Left lung (tissue), 4 donors: ENCODE measurements at regions not wholly inside any gene's neighbourhood (a gene's known extent, or its start where the extent isn't known, plus 50 kb on each side); places are given as distances from the start of the nearest gene placed in this dataset.

Source experiments
- ATAC-seq: fragments of 200-7000 bp; cut with Tn5 transposase; one replicate; pipeline ENCODE4 v1.9.1; 2020; ENCODE audit warnings: moderate library complexity
- DNase-seq, 4 donors: peaks; one replicate each; pipeline ENCODE4 v3.0.0-alpha.2; 2013 to 2020
- H3K27ac ChIP-seq, 2 donors: fragments of 200-600 bp; sonication (generic) in 1 of 2; one replicate each; pipeline versions ENCODE4 v1.5.0 to v1.8.0; 2020 to 2021
- H3K27me3 ChIP-seq, 2 donors: fragments of 200-600 bp; sonication (generic) in 1 of 2; one replicate each; pipeline versions ENCODE4 v1.5.0 to v1.8.0; 2020 to 2021
- H3K36me3 ChIP-seq, 2 donors: fragments of 200-600 bp; sonication (generic) in 1 of 2; one replicate each; pipeline versions ENCODE4 v1.5.0 to v1.8.0; 2020 to 2021
- H3K4me1 ChIP-seq, 2 donors: fragments of 200-600 bp; one replicate each; pipeline ENCODE4 v1.8.0; 2021
- H3K4me3 ChIP-seq, 2 donors: fragments of 200-600 bp; sonication (generic) in 1 of 2; one replicate each; pipeline versions ENCODE4 v1.5.0 to v1.8.0; 2020 to 2021; ENCODE audit warnings: mild to moderate bottlenecking in 1 of 2
- H3K9me3 ChIP-seq, 2 donors: fragments of 200-600 bp; sonication (generic) in 1 of 2; one replicate each; pipeline versions ENCODE4 v1.5.0 to v1.8.0; 2020 to 2021
- CTCF ChIP-seq, 2 donors: fragments of 200-600 bp; sonication (generic) in 1 of 2; IDR thresholded peaks; one replicate each; pipeline versions ENCODE4 v1.5.0 to v1.8.0; 2021; ENCODE audit warnings: antibody characterized with exemption in 2 of 2
- intact Hi-C, 2 donors: fragments of 100-400 bp; cut with DNase I; formaldehyde crosslinking; loops; one replicate each; pipeline versions ENCODE4 v1.11.2 to v1.14.2; 2022
- donor health status: DM: no; HTN: yes; CAD: no.
- donor health status: DM: no; HTN: no; CAD: no.

DNA sequence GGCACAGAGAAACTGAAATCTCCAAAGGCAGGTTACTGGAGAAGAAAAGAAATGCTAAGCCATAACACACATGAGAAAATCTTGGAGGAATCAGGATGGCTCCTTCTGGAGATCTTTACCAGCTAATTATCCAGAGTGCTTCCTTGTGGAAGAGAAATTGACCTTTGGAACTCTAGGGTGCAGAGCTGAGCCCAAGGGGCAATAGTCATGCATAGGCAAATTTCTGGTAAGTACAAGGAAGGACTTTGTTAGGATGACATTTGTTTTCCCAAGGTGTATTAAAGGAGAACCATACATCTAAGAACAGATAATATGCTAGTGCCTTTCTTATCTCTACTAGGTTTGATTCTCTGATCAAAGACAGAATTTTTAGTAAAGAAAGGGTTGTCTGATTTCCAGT lies 670.6 kb downstream of the DHX35 start:
- H3K36me3 ChIP-seq = no peaks in the 10 kb centered on the region
- DNase-seq (no peak), ATAC-seq (no peak)
- H3K27me3 ChIP-seq = no peaks in the 10 kb centered on the region
- intact Hi-C loops = no loop called here
- no peak overlapping the region for H3K4me3 ChIP-seq
- no peaks in the 10 kb centered on the region for H3K9me3 ChIP-seq
- no peak overlapping the region for H3K27ac ChIP-seq
- no peak for TF ChIP-seq CTCF (IDR thresholded peaks at IDR 0.05)
- H3K4me1 ChIP-seq = no peaks in the 10 kb centered on the region

DNA sequence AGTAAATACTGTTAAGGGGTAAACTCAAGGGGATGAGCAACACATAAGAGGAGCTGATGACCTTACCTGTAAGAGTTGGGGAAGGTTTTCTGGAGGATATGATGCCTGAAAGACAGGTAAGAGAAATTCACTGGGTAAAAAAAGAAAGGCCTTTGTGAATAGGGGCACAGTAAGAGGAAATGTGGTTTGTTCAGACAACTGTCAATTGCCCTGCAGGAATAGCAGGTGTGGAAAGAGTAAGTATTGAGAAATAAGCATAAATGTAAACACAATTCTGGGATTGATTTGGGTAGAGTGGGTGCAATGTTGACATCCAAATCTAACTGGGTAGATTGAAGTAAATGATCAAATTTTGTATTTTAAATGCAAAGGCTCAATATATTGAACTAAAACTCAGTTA lies 670.0 kb downstream of the DHX35 start:
- intact Hi-C loops = no loop called here
- H3K36me3 ChIP-seq = no peaks in the 10 kb centered on the region
- no peak for ATAC-seq
- H3K27me3 ChIP-seq = no peaks in the 10 kb centered on the region
- H3K27ac ChIP-seq = no peak overlapping the region
- DNase-seq = no peak
- H3K4me3 ChIP-seq = no peak overlapping the region
- H3K4me1 ChIP-seq = no peaks in the 10 kb centered on the region
- no peaks in the 10 kb centered on the region for H3K9me3 ChIP-seq
- TF ChIP-seq CTCF (IDR thresholded peaks at IDR 0.05) = no peak

DNA sequence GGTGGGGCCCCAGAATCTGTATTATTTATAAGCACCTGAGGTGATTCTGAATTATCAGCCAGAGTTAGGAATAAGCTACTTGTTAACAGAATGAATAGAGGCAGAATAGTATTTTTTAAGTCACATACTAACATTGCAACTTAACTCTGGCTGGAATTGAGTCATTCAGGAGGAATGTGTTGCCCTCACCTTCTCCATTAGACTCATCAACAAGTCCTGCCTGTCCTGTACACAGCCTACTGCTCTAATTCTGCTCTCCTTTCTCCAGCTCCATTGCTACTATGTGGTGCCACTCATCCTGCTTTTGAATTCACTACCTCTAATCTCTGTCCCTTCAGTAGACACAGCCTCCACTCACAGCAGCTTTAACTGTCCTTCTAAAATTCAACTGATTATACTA lies 669.4 kb downstream of the DHX35 start:
- H3K4me3 ChIP-seq = no peak overlapping the region
- no peak for ATAC-seq
- no peaks in the 10 kb centered on the region for H3K4me1 ChIP-seq
- H3K27me3 ChIP-seq = no peaks in the 10 kb centered on the region
- no peak for DNase-seq
- H3K9me3 ChIP-seq = no peaks in the 10 kb centered on the region
- intact Hi-C loops = no loop called here
- H3K27ac ChIP-seq = no peak overlapping the region
- no peak for TF ChIP-seq CTCF (IDR thresholded peaks at IDR 0.05)
- no peaks in the 10 kb centered on the region for H3K36me3 ChIP-seq

GRCh38 chr20:39630215-39630908 lies 668.2 kb downstream of the DHX35 start:
- Histone ChIP-seq H3K4me1 (no peaks in the 10 kb centered on the region), H3K4me3 (no peak overlapping the region), H3K36me3 (no peaks in the 10 kb centered on the region), H3K27me3 (no peaks in the 10 kb centered on the region), H3K9me3 (no peaks in the 10 kb centered on the region), H3K27ac (no peak overlapping the region)
- DNase-seq = no peak
- intact Hi-C loops = no loop called here
- ATAC-seq = no peak
- no peak for TF ChIP-seq CTCF (IDR thresholded peaks at IDR 0.05)

- Histone ChIP-seq H3K9me3 (no peaks in the 10 kb centered on the region), H3K27ac (no peak overlapping the region), H3K4me1 (no peaks in the 10 kb centered on the region), H3K27me3 (no peaks in the 10 kb centered on the region), H3K36me3 (no peaks in the 10 kb centered on the region), H3K4me3 (no peak overlapping the region)
- intact Hi-C loops = no loop called here
- ATAC-seq (no peak), DNase-seq (no peak)
- no peak for TF ChIP-seq CTCF (IDR thresholded peaks at IDR 0.05)
These were observed 665.6 kb downstream of the DHX35 start for GRCh38 chr20:39627765-39628164.
